Gastrocnemius medialis (tissue), 4 donors: ENCODE measurements at regions not wholly inside any gene's neighbourhood (a gene's known extent, or its start where the extent isn't known, plus 50 kb on each side); places are given as distances from the start of the nearest gene placed in this dataset.

ENCODE experiments used
- CTCF ChIP-seq, 5 experiments: fragments of 450-650 bp in 3 of 5; fragments of 200-600 bp in 2 of 5; sonication (generic) in 2 of 5; IDR thresholded peaks in 4 of 5; conservative IDR thresholded peaks in 1 of 5; 1 replicate in 4 of 5; 2 replicates in 1 of 5; pipeline ENCODE4 v1.5.1; 2016 to 2019; ENCODE audit warnings: antibody characterized with exemption in 5 of 5, mild to moderate bottlenecking in 3 of 5, moderate library complexity in 3 of 5
- POLR2A ChIP-seq, 2 donors: fragments of 450-650 bp; IDR thresholded peaks; one replicate each; pipeline ENCODE4 v1.6.1; 2017; ENCODE audit warnings: antibody characterized with exemption in 2 of 2, mild to moderate bottlenecking in 2 of 2, moderate library complexity in 2 of 2

GRCh38 chr2:9074930-9075329 lies 71.4 kb upstream of the MBOAT2 start:
- TF ChIP-seq CTCF (IDR thresholded peaks at IDR 0.05 in 4 of 5, conservative IDR thresholded peaks at IDR 0.05 in 1 of 5) (no peak), POLR2A (IDR thresholded peaks at IDR 0.05) (no peak)
